ENCODE measurements at regions not wholly inside any gene's neighbourhood (a gene's known extent, or its start where the extent isn't known, plus 50 kb on each side); places are given as distances from the start of the nearest gene placed in this dataset.

- TF ChIP-seq RAD21 (IDR thresholded peaks at IDR 0.05; ENCODE audit: low read depth) (no peak), ZNF274 (IDR thresholded peaks at IDR 0.05; ENCODE audit: low read depth, low read length) (no peak), YY1 (IDR thresholded peaks at IDR 0.05; ENCODE audit: extremely low read depth, insufficient replicate concordance, low read depth, low read length) (no peak), POLR2A (IDR thresholded peaks at IDR 0.05; ENCODE audit: borderline replicate concordance, extremely low read depth, insufficient read depth, insufficient read length) (no peak), POLR2AphosphoS5 (IDR thresholded peaks at IDR 0.05; ENCODE audit: low read depth, low read length) (no peak), CEBPB (IDR thresholded peaks at IDR 0.05; ENCODE audit: low read depth) (no peak), EZH2 (IDR thresholded peaks at IDR 0.05) (no peak), REST (IDR thresholded peaks at IDR 0.05; ENCODE audit: low read depth) (no peak), MAX (IDR thresholded peaks at IDR 0.05) (no peak)
- TF ChIP-seq, protein P1, sequence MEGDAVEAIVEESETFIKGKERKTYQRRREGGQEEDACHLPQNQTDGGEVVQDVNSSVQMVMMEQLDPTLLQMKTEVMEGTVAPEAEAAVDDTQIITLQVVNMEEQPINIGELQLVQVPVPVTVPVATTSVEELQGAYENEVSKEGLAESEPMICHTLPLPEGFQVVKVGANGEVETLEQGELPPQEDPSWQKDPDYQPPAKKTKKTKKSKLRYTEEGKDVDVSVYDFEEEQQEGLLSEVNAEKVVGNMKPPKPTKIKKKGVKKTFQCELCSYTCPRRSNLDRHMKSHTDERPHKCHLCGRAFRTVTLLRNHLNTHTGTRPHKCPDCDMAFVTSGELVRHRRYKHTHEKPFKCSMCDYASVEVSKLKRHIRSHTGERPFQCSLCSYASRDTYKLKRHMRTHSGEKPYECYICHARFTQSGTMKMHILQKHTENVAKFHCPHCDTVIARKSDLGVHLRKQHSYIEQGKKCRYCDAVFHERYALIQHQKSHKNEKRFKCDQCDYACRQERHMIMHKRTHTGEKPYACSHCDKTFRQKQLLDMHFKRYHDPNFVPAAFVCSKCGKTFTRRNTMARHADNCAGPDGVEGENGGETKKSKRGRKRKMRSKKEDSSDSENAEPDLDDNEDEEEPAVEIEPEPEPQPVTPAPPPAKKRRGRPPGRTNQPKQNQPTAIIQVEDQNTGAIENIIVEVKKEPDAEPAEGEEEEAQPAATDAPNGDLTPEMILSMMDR (IDR thresholded peaks at IDR 0.05 in 2 of 3, conservative IDR thresholded peaks at IDR 0.05 in 1 of 3; ENCODE audit: borderline replicate concordance in 1 of 3, insufficient read depth in 1 of 3, low read depth in 2 of 3, low read length in 2 of 3), result no peak
Observed at GRCh38 chr1:200493344-200493743, 83.5 kb upstream of the ZNF281 start.

All from HCT116 (cell line).